Osteocyte (in vitro differentiated cells): ENCODE measurements at regions not wholly inside any gene's neighbourhood (a gene's known extent, or its start where the extent isn't known, plus 50 kb on each side); places are given as distances from the start of the nearest gene placed in this dataset.

Experiments used
- DNase-seq: peaks from one replicate; pipeline ENCODE4 v3.0.0; 2021; ENCODE audit warnings: mixed read lengths; ENCODE audit not compliant: unreplicated experiment; ENCODE audit errors: extremely low spot score
- H3K27ac Mint-ChIP-seq: one replicate; pipeline ENCODE4 v1.8.0; 2021; ENCODE audit warnings: mild to moderate bottlenecking, mixed read lengths; ENCODE audit not compliant: unreplicated experiment
- H3K27me3 Mint-ChIP-seq: one replicate; pipeline ENCODE4 v1.8.0; 2021; ENCODE audit warnings: mixed read lengths; ENCODE audit not compliant: unreplicated experiment
- H3K36me3 Mint-ChIP-seq: one replicate; pipeline ENCODE4 v1.8.0; 2021; ENCODE audit warnings: mixed read lengths; ENCODE audit not compliant: unreplicated experiment
- H3K4me1 Mint-ChIP-seq: one replicate; pipeline ENCODE4 v1.8.0; 2021; ENCODE audit warnings: mixed read lengths; ENCODE audit not compliant: unreplicated experiment
- H3K4me3 Mint-ChIP-seq: one replicate; pipeline ENCODE4 v1.8.0; 2021; ENCODE audit warnings: mild to moderate bottlenecking, moderate library complexity, mixed read lengths; ENCODE audit not compliant: unreplicated experiment
- H3K9me3 Mint-ChIP-seq: one replicate; pipeline ENCODE4 v1.8.0; 2021; ENCODE audit warnings: mixed read lengths; ENCODE audit not compliant: unreplicated experiment
- TF ChIP-seq, protein P1 (sequence below): fragments of 200-600 bp; sonication (generic); IDR thresholded peaks from 2 replicates; pipeline ENCODE4 v1.5.0; 2021; ENCODE audit warnings: antibody characterized with exemption, mild to moderate bottlenecking, moderate library complexity

DNA sequence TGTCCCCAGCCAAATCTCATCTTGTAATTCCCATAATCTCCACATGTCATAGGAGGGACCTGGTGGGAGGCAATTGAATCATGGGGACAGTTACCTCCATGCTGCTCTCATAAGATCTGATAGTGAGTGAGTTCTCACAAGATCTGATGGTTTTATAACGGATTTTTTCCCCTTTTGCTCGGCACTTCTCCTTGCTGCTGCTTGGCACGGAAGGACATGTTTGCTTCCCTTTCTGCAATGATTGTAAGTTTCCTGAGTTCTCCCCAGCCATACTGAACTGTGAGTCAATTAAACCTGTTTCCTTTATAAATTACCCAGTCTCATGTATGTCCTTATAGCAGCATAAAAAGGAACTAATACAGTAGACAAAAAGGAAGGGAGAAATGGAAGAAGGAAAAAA, 76.7 kb upstream of the CCNG1 start:
- Mint-ChIP-seq H3K36me3 (no peaks in the 10 kb centered on the region), H3K4me1 (no peaks in the 10 kb centered on the region), H3K27ac (no peak overlapping the region), H3K27me3 (no peaks in the 10 kb centered on the region), H3K4me3 (no peak overlapping the region), H3K9me3 (no peaks in the 10 kb centered on the region)
- TF ChIP-seq, protein P1, sequence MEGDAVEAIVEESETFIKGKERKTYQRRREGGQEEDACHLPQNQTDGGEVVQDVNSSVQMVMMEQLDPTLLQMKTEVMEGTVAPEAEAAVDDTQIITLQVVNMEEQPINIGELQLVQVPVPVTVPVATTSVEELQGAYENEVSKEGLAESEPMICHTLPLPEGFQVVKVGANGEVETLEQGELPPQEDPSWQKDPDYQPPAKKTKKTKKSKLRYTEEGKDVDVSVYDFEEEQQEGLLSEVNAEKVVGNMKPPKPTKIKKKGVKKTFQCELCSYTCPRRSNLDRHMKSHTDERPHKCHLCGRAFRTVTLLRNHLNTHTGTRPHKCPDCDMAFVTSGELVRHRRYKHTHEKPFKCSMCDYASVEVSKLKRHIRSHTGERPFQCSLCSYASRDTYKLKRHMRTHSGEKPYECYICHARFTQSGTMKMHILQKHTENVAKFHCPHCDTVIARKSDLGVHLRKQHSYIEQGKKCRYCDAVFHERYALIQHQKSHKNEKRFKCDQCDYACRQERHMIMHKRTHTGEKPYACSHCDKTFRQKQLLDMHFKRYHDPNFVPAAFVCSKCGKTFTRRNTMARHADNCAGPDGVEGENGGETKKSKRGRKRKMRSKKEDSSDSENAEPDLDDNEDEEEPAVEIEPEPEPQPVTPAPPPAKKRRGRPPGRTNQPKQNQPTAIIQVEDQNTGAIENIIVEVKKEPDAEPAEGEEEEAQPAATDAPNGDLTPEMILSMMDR: no peak
- no peak for DNase-seq

DNA sequence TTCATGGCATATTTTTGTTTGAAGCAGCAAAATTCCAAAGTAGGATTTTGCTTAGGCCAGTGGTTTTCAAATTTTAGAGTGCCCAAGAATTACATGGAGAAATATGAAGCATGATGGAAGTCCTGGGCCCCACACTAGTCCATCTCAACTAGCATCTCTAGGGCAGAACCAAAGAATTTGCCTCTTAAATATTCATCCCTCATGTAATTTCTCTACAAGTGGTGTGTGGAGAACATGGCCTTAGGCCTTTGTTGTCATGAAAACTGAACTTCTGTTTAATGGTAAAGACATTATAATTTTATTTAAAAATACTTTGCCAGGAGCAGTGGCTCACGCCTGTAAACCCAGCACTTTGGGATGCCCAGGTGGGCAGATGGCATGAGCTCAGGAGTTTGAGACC, 75.9 kb upstream of the CCNG1 start:
- H3K36me3 Mint-ChIP-seq: no peaks in the 10 kb centered on the region
- TF ChIP-seq, protein P1: no peak
- DNase-seq: no peak
- H3K27me3 Mint-ChIP-seq: no peaks in the 10 kb centered on the region
- H3K4me1 Mint-ChIP-seq: no peaks in the 10 kb centered on the region
- no peak overlapping the region for H3K27ac Mint-ChIP-seq
- no peaks in the 10 kb centered on the region for H3K9me3 Mint-ChIP-seq
- H3K4me3 Mint-ChIP-seq: no peak overlapping the region

DNA sequence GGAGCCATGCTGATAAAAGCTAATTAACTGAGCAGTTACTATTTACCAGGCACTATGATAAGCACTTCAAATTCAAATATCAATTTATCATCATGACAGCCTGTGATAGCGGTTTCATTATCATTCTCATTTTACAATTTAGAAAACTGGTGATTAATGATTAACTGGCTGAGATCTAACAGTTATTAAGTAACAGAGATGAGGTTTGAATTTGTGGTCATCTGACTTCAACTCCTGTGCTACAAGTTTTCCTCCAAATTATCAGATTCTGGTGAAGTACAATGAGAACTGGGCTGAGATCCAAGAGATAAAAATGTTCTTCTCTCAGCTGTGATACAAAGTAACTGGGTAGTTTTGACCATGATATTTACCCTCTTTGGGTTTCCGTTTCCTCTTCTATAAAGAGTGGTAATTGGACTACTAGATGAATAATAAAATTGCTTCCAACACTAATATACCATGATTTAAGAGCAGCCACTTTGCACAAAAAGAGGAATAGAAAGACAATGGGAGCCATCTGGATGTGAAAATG, 74.5 kb upstream of the CCNG1 start:
- no peak overlapping the region for H3K4me3 Mint-ChIP-seq

DNA sequence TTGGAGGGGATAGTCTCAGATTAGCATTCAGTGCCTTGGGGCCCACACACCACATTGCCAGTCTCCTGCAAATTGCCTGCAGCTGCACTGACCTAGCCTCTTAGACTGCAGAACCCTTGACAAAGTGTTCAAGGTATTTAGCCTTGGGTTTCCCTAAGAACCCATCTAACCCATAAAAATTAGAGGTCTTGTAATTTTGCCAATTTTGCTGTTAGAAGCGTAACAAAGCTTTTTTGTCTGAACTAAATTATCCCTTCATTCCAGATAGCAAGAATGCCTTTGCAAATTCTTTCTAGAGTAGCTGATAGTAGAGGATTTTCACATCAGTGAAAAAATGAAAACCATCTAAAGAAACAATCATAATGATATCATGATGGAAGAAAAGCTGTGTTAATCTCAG, 74.0 kb upstream of the CCNG1 start:
- TF ChIP-seq, protein P1: no peak
- no peak overlapping the region for H3K27ac Mint-ChIP-seq
- no peak overlapping the region for H3K4me3 Mint-ChIP-seq
- no peak for DNase-seq
- H3K27me3 Mint-ChIP-seq: no peaks in the 10 kb centered on the region
- H3K36me3 Mint-ChIP-seq: no peaks in the 10 kb centered on the region
- no peaks in the 10 kb centered on the region for H3K9me3 Mint-ChIP-seq
- H3K4me1 Mint-ChIP-seq: no peaks in the 10 kb centered on the region

More for the DNA sequence above, 74.5 kb upstream of the CCNG1 start:
- no peak for DNase-seq
- no peaks in the 10 kb centered on the region for H3K4me1 Mint-ChIP-seq
- no peaks in the 10 kb centered on the region for H3K9me3 Mint-ChIP-seq
- no peak overlapping the region for H3K27ac Mint-ChIP-seq
- no peaks in the 10 kb centered on the region for H3K36me3 Mint-ChIP-seq
- TF ChIP-seq, protein P1: no peak
- no peaks in the 10 kb centered on the region for H3K27me3 Mint-ChIP-seq

DNA sequence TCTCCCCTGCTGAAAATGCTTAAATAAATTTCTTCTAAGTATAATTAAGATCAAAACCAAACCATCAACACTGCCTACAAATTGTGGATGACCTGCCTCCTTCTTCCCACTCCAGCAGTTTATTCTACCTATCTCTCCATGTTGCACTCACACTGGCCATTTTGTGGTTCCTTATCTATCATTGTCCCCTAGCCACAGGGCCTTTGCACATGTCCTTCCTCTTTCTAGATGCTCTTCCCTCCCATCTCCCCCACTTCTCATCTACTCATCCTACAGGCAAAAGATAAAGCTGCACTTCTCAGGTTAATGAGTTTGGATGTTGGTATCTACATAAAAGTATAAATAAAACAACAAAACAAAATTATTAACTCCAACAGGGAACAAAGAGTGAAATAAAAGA, 70.6 kb upstream of the CCNG1 start:
- Mint-ChIP-seq H3K36me3 (no peaks in the 10 kb centered on the region), H3K27me3 (no peaks in the 10 kb centered on the region), H3K4me3 (no peak overlapping the region), H3K9me3 (no peaks in the 10 kb centered on the region), H3K27ac (no peak overlapping the region), H3K4me1 (no peaks in the 10 kb centered on the region)
- TF ChIP-seq, protein P1: no peak
- no peak for DNase-seq
